Heart left ventricle (tissue), 16 donors: ENCODE measurements at regions not wholly inside any gene's neighbourhood (a gene's known extent, or its start where the extent isn't known, plus 50 kb on each side); places are given as distances from the start of the nearest gene placed in this dataset.

Source experiments
- ATAC-seq, 4 donors: fragments of 200-7000 bp; cut with Tn5 transposase; one replicate each; pipeline ENCODE4 v1.9.1; 2020 to 2022; ENCODE audit warnings: moderate library complexity in 4 of 4, mild to moderate bottlenecking in 3 of 4, moderate number of reproducible peaks in 1 of 4
- DNase-seq, 5 donors: peaks; one replicate each; pipeline ENCODE4 v3.0.0-alpha.2; 2020
- H3K27ac ChIP-seq, 12 donors: fragments of 200-600 bp; sonication (generic) in 4 of 12; one replicate each; pipeline versions ENCODE4 v1.5.0 to v1.8.0; 2016 to 2022; ENCODE audit warnings: mild to moderate bottlenecking in 2 of 12
- H3K27me3 ChIP-seq, 9 donors: fragments of 200-600 bp; sonication (generic) in 2 of 9; one replicate each; pipeline versions ENCODE4 v1.5.1 to v1.8.0; 2016 to 2022; ENCODE audit warnings: mild to moderate bottlenecking in 3 of 9
- H3K36me3 ChIP-seq, 9 donors: fragments of 200-600 bp; sonication (generic) in 2 of 9; one replicate each; pipeline versions ENCODE4 v1.5.0 to v1.8.0; 2018 to 2022; ENCODE audit warnings: mild to moderate bottlenecking in 2 of 9
- H3K4me1 ChIP-seq, 12 donors: fragments of 200-600 bp; sonication (generic) in 4 of 12; one replicate each; pipeline versions ENCODE4 v1.5.0 to v1.8.0; 2016 to 2022; ENCODE audit warnings: mild to moderate bottlenecking in 3 of 12
- H3K4me3 ChIP-seq, 12 donors: fragments of 200-600 bp; sonication (generic) in 4 of 12; one replicate each; pipeline versions ENCODE4 v1.5.0 to v1.8.0; 2017 to 2022; ENCODE audit warnings: mild to moderate bottlenecking in 9 of 12, moderate library complexity in 4 of 12
- H3K9me3 ChIP-seq, 12 donors: fragments of 200-600 bp; sonication (generic) in 4 of 12; one replicate each; pipeline versions ENCODE4 v1.5.0 to v1.8.0; 2016 to 2022; ENCODE audit warnings: mild to moderate bottlenecking in 1 of 12
- POLR2A ChIP-seq, 2 donors: fragments of 450-650 bp; IDR thresholded peaks; one replicate each; pipeline ENCODE4 v1.6.1; 2017; ENCODE audit warnings: antibody characterized with exemption in 2 of 2, mild to moderate bottlenecking in 2 of 2, moderate library complexity in 2 of 2
- WGBS, 4 donors: extraction: QIAGEN DNeasy Blood & Tissue Kit in 2 of 4; methylation state at CpG; one replicate each; pipeline versions ENCODE4 v1.1.5 to v1.1.7; 2013 to 2018; 5-methylcytosine and 5-hydroxymethylcytosine counted together
- intact Hi-C, 10 donors: fragments of 100-400 bp; cut with DNase I; formaldehyde crosslinking; loops; one replicate each; pipeline versions ENCODE4 v1.11.1 to v1.14.2; 2022
- TF ChIP-seq, protein P1 (sequence below), 12 donors: fragments of 200-600 bp; sonication (generic) in 4 of 12; IDR thresholded peaks; one replicate each; pipeline versions ENCODE4 v1.5.0 to v1.8.0; 2018 to 2022; ENCODE audit warnings: antibody characterized with exemption in 12 of 12, mild to moderate bottlenecking in 5 of 12
- donor health status: ischemic (EF 13 %, LVEDD 7.1; RV severe dilation, severe dysfunction).
- donor health status: healthy with polysubstance abuse.
- donor health status: DM: no; HTN: yes; CAD: no.
- donor health status: DM: no; HTN: no; CAD: no.
- donor health status: ischemic (EF 25% LVEDD 6.9; RV normal size, moderate dysfunction).
- donor health status: ischemic (EF 25% LVEDD 5.7; RV mildly dilated, moderate dysfunction).
- donor health status: healthy.
- donor health status: DM: yes; HTN: yes; CAD: no.
- donor health status: ischemic (EF 35%, LVEDD 5.7; RV mildly dilated, moderate dysfunction).
- donor health status: nonischemic (EF 11% LVEDD 7.7; RV severe dilation, severe dysfunction).
- donor health status: DM: yes; HTN: yes; CAD: no.
- donor health status: PGD.
- donor health status: ischemic (EF 29% LVEDD 5.4; RV normal size, mild dysfunction).
- donor health status: nonischemic (EF 23%, LVEDD 6.1; RV moderate dilation, normal function).

DNA sequence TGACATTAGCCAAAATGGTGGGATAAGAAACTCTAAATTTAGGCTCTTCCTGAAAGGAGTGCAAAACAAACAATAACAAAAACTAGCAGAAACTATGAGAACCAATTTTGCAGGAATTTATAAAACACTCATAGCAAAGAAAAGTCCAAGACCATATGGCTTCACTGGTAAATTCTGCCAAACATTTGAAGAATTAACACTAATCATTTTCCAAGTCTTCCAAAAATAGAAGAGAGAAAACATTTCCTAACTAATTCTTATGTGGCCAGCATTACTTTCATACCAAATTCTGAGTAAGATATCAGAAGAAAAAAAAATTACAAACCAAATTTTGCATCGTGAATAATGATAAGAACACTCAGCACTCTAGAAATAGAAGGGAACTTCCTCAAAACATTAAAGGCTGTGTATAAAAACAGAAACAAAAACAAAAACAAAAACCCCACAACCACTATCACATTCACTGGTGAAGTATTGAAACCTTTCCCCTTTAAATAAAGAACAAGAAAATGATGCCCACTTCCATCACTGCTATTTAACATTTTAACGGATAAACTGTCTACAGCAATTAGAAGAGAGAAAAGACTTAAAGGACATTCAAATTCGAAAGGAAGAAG, 524.3 kb upstream of the GALNTL6 start:
- TF ChIP-seq, protein P1, sequence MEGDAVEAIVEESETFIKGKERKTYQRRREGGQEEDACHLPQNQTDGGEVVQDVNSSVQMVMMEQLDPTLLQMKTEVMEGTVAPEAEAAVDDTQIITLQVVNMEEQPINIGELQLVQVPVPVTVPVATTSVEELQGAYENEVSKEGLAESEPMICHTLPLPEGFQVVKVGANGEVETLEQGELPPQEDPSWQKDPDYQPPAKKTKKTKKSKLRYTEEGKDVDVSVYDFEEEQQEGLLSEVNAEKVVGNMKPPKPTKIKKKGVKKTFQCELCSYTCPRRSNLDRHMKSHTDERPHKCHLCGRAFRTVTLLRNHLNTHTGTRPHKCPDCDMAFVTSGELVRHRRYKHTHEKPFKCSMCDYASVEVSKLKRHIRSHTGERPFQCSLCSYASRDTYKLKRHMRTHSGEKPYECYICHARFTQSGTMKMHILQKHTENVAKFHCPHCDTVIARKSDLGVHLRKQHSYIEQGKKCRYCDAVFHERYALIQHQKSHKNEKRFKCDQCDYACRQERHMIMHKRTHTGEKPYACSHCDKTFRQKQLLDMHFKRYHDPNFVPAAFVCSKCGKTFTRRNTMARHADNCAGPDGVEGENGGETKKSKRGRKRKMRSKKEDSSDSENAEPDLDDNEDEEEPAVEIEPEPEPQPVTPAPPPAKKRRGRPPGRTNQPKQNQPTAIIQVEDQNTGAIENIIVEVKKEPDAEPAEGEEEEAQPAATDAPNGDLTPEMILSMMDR (IDR thresholded peaks at IDR 0.05): no peak
- TF ChIP-seq POLR2A (IDR thresholded peaks at IDR 0.05): no peak
- H3K4me3 ChIP-seq: no peak overlapping the region
- ATAC-seq (no peak), DNase-seq (no peak)
- H3K9me3 ChIP-seq: no peaks in the 10 kb centered on the region
- H3K36me3 ChIP-seq: no peaks in the 10 kb centered on the region
- WGBS, 4 donors: 34 to 56% (median 52%) methylated on average over 3 of the region's 3 CpGs
- H3K4me1 ChIP-seq: no peaks in the 10 kb centered on the region
- no peaks in the 10 kb centered on the region for H3K27me3 ChIP-seq
- no peak overlapping the region for H3K27ac ChIP-seq
- intact Hi-C loops: no loop called here

DNA sequence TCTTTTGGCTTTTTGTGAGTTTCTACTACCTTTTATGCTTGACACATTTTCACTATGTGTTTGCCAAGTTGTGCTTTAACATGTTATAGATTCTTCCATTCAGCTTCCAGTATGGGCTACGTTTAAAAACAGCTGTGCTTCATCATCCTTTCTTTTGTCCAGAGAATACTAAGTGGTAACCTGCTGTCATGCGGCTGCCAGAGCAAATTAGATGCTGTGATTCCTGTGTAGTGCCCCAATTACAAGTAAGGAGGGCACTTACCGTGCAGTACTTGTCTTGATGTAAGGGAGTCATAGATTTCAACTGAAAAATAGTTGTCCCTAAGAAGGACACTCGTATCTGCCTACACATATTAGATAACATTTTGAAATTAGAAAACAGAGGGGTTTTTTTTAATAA, 531.8 kb upstream of the GALNTL6 start:
- H3K4me3 ChIP-seq: no peak overlapping the region
- WGBS, 4 donors: 52 to 61% (median 57%) methylated on average over 4 of the region's 4 CpGs
- no peak overlapping the region for H3K27ac ChIP-seq
- DNase-seq: no peak
- TF ChIP-seq POLR2A (IDR thresholded peaks at IDR 0.05): no peak
- TF ChIP-seq, protein P1 (IDR thresholded peaks at IDR 0.05): no peak
- intact Hi-C loops: no loop called here
- H3K36me3 ChIP-seq: no peaks in the 10 kb centered on the region
- no peak for ATAC-seq
- no peaks in the 10 kb centered on the region for H3K27me3 ChIP-seq
- no peaks in the 10 kb centered on the region for H3K9me3 ChIP-seq
- no peaks in the 10 kb centered on the region for H3K4me1 ChIP-seq

DNA sequence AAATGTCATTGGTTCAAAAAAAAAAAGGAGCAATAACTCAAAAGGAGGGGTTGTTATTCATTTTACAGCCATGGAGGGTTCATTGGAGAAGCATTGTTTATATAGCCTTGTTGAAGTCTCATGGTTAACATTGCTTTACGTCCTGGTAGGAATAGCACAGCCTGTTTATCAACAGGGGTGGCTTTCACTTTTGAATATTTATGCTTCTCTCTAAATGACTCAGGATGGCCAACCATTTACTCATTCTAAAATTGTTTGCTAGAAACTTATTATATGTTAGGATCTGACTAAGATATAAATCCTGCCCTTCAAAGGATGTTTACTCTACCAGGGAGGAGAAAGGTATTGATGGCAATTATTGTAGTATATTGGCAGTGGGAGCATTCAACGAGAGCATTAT, 534.1 kb upstream of the GALNTL6 start:
- H3K4me1 ChIP-seq: no peaks in the 10 kb centered on the region
- peaks cover 0 to 5% (median 0%) of the 10 kb centered on the region in 12 donors for H3K9me3 ChIP-seq
- ATAC-seq: no peak
- H3K4me3 ChIP-seq: no peak overlapping the region
- intact Hi-C loops: no loop called here
- H3K27me3 ChIP-seq: no peaks in the 10 kb centered on the region
- no peak overlapping the region for H3K27ac ChIP-seq
- WGBS, 4 donors: 66 to 80% (median 74%) methylated on average over 2 of the region's 2 CpGs
- no peaks in the 10 kb centered on the region for H3K36me3 ChIP-seq
- TF ChIP-seq, protein P1 (IDR thresholded peaks at IDR 0.05): no peak
- no peak for TF ChIP-seq POLR2A (IDR thresholded peaks at IDR 0.05)
- no peak for DNase-seq

DNA sequence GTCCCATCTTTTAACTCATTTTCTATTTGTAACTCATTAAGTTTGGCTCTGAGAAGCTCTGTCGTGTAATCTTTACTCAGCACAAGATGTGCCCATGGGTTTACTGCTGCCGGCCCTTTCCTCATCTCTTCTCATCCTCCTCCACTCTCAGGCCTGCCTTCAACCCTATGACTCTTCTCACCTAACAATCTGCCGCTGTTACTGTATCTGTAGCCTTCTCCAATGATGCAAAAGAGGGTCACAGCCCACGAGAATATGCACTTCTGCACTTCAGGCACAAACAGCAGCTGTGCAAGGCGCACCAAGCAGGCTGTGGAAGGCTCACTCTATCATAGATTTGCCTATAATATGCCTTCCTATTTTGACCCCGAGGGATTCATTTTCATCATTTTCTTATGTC, 546.5 kb upstream of the GALNTL6 start:
- Histone ChIP-seq H3K36me3 (no peaks in the 10 kb centered on the region), H3K4me1 (no peaks in the 10 kb centered on the region), H3K4me3 (no peak overlapping the region), H3K27ac (no peak overlapping the region), H3K9me3 (peaks cover 0 to 3% (median 0%) of the 10 kb centered on the region in 12 donors), H3K27me3 (no peaks in the 10 kb centered on the region)
- no peak for TF ChIP-seq POLR2A (IDR thresholded peaks at IDR 0.05)
- TF ChIP-seq, protein P1 (IDR thresholded peaks at IDR 0.05): no peak
- intact Hi-C loops: no loop called here
- DNase-seq: no peak
- no peak for ATAC-seq
- 43 to 52% (median 49%) methylated on average over 6 of the region's 6 CpGs for WGBS, 4 donors
